GM23338 (cell line): ENCODE measurements at regions not wholly inside any gene's neighbourhood (a gene's known extent, or its start where the extent isn't known, plus 50 kb on each side); places are given as distances from the start of the nearest gene placed in this dataset.

Experiments used
- ATAC-seq: fragments of 200-7000 bp; cut with Tn5 transposase; 3 replicates; pipeline ENCODE4 v1.9.1; 2020
- DNase-seq: peaks from one replicate; pipeline ENCODE4 v3.0.0-alpha.2; 2015; ENCODE audit warnings: low spot score
- H2AFZ ChIP-seq: fragments of 200-600 bp; sonication (generic); 2 replicates; pipeline ENCODE4 v1.8.0; 2016; ENCODE audit warnings: antibody characterized with exemption, mild to moderate bottlenecking, moderate library complexity
- H3F3A ChIP-seq: fragments of 200-600 bp; sonication (generic); replicated peaks from 2 replicates; pipeline ENCODE4 v1.8.0; 2017; ENCODE audit warnings: antibody characterized with exemption, mixed run types, low read depth
- H3K27ac ChIP-seq: fragments of 200-600 bp; sonication (generic); 2 replicates; pipeline ENCODE4 v1.6.1; 2016; ENCODE audit warnings: low read depth
- H3K27me3 ChIP-seq: fragments of 200-600 bp; sonication (generic); 2 replicates; pipeline ENCODE4 v1.8.0; 2016; ENCODE audit warnings: mild to moderate bottlenecking, mixed run types, moderate library complexity; ENCODE audit not compliant: insufficient read depth
- H3K36me3 ChIP-seq: fragments of 200-600 bp; sonication (generic); 2 replicates; pipeline ENCODE4 v1.8.0; 2016; ENCODE audit warnings: mild to moderate bottlenecking; ENCODE audit not compliant: insufficient read depth
- H3K4me1 ChIP-seq: fragments of 200-600 bp; sonication (generic); 2 replicates; pipeline ENCODE4 v1.8.0; 2016; ENCODE audit warnings: mild to moderate bottlenecking, moderate library complexity; ENCODE audit not compliant: insufficient read depth
- H3K4me2 ChIP-seq: fragments of 200-600 bp; sonication (generic); 2 replicates; pipeline ENCODE4 v1.7.1; 2017; ENCODE audit warnings: mixed run types
- H3K4me3 ChIP-seq: fragments of 200-600 bp; sonication (generic); 2 replicates; pipeline ENCODE4 v1.6.1; 2016; ENCODE audit warnings: mixed run types
- H3K79me2 ChIP-seq: fragments of 200-600 bp; sonication (generic); replicated peaks from 2 replicates; pipeline ENCODE4 v1.8.0; 2017; ENCODE audit warnings: mild to moderate bottlenecking; ENCODE audit not compliant: insufficient read depth
- H3K9me2 ChIP-seq: fragments of 200-600 bp; sonication (generic); 2 replicates; pipeline ENCODE4 v1.8.0; 2017; ENCODE audit not compliant: insufficient read depth
- H4K20me1 ChIP-seq: fragments of 200-600 bp; sonication (generic); replicated peaks from 2 replicates; pipeline ENCODE4 v1.8.0; 2017; ENCODE audit warnings: mild to moderate bottlenecking; ENCODE audit not compliant: insufficient read depth
- H3K27ac Mint-ChIP-seq: 2 replicates; pipeline ENCODE4 v1.8.0; 2020; ENCODE audit warnings: inconsistent platforms, mild to moderate bottlenecking, moderate library complexity, mixed read lengths
- H3K27me3 Mint-ChIP-seq: 3 replicates; pipeline ENCODE4 v1.8.0; 2022; ENCODE audit warnings: low read depth, mild to moderate bottlenecking, moderate library complexity, mixed read lengths, inconsistent platforms; ENCODE audit not compliant: insufficient read depth, poor library complexity
- H3K36me3 Mint-ChIP-seq: 3 replicates; pipeline ENCODE4 v1.8.0; 2021; ENCODE audit warnings: low read depth, mild to moderate bottlenecking, inconsistent platforms, moderate library complexity, mixed read lengths
- H3K4me1 Mint-ChIP-seq: 3 replicates; pipeline ENCODE4 v1.8.0; 2020; ENCODE audit warnings: mild to moderate bottlenecking, inconsistent platforms, mixed read lengths
- H3K4me3 Mint-ChIP-seq: 3 replicates; pipeline ENCODE4 v1.8.0; 2021; ENCODE audit warnings: moderate library complexity, mild to moderate bottlenecking, inconsistent platforms, mixed read lengths
- H3K9me3 Mint-ChIP-seq: 3 replicates; pipeline ENCODE4 v1.8.0; 2020; ENCODE audit warnings: moderate library complexity, mild to moderate bottlenecking, inconsistent platforms, mixed read lengths
- CREB1 ChIP-seq: fragments of 250-450 bp; sonication (Bioruptor Pico); IDR thresholded peaks from 2 replicates; pipeline ENCODE4 v1.5.0; 2020; ENCODE audit warnings: low read depth, mild to moderate bottlenecking, moderate library complexity
- CTCF ChIP-seq, 2 experiments: fragments of 200-600 bp in 1 of 2; sonication (generic) in 1 of 2; conservative IDR thresholded peaks; 2 replicates each; pipeline versions ENCODE4 v1.5.1 to v1.6.1; 2016 to 2017; ENCODE audit warnings: antibody characterized with exemption in 2 of 2, low read depth in 2 of 2, mild to moderate bottlenecking in 2 of 2, moderate library complexity in 1 of 2
- EZH2 ChIP-seq: fragments of 200-600 bp; sonication (generic); IDR thresholded peaks from one replicate; pipeline ENCODE4 v1.8.0; 2017; ENCODE audit warnings: antibody characterized with exemption, mild to moderate bottlenecking, low read depth; ENCODE audit not compliant: unreplicated experiment
- EZH2phosphoT487 ChIP-seq: fragments of 200-600 bp; sonication (generic); IDR thresholded peaks from one replicate; pipeline ENCODE4 v1.8.1; 2018; ENCODE audit warnings: antibody characterized with exemption; ENCODE audit not compliant: unreplicated experiment
- JUNB ChIP-seq: IDR thresholded peaks from one replicate; pipeline ENCODE4 v1.6.1; 2016; ENCODE audit warnings: antibody characterized with exemption; ENCODE audit not compliant: unreplicated experiment
- NANOG ChIP-seq: IDR thresholded peaks from 2 replicates; pipeline ENCODE4 v1.6.1; 2016; ENCODE audit warnings: antibody characterized with exemption, borderline replicate concordance
- STAT1 ChIP-seq: IDR thresholded peaks from one replicate; pipeline ENCODE4 v1.6.1; 2016; ENCODE audit warnings: antibody characterized with exemption; ENCODE audit not compliant: unreplicated experiment
- ZNF114 ChIP-seq: fragments of 250-450 bp; sonication (Bioruptor Pico); IDR thresholded peaks from 2 replicates; pipeline ENCODE4 v1.5.0; 2020; ENCODE audit warnings: mild to moderate bottlenecking, moderate library complexity
- ZNF331 ChIP-seq: fragments of 250-450 bp; sonication (Bioruptor Pico); IDR thresholded peaks from 2 replicates; pipeline ENCODE4 v1.5.0; 2020; ENCODE audit warnings: low read depth, mild to moderate bottlenecking, moderate library complexity
- TF ChIP-seq, protein P1 (sequence below): fragments of 250-450 bp; sonication (Bioruptor Pico); IDR thresholded peaks from 2 replicates; pipeline ENCODE4 v1.5.0; 2020; ENCODE audit warnings: mild to moderate bottlenecking, moderate library complexity

DNA sequence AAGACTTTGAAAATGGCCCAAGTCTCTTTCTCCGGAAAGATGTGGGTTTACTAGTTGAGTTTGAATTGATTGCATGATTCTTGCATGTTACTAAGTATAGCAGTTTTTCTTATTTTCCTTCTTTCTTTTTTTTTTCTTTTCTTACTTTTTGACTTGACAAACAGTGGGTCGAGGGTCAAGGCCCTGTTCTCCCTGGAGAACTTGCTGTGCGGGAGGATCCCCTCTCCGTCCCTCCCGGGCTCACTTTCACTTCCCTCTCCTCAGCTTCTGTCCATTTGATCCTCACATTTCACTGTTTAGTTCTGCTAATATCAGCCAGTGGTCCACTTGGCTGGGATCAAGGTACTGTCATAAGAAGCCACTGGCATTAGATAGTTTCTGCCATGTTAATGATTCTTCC lies 767.4 kb downstream of the TDRD15 start:
- Histone ChIP-seq H3K27me3 (no peaks in the 10 kb centered on the region), H3F3A (no peaks in the 10 kb centered on the region), H3K27ac (no peak overlapping the region), H3K79me2 (no peaks in the 10 kb centered on the region), H3K4me1 (no peaks in the 10 kb centered on the region), H2AFZ (no peak overlapping the region), H3K4me2 (no peak overlapping the region), H3K4me3 (no peak overlapping the region), H4K20me1 (no peaks in the 10 kb centered on the region), H3K9me2 (no peaks in the 10 kb centered on the region), H3K36me3 (no peaks in the 10 kb centered on the region)
- Mint-ChIP-seq H3K4me1 (no peaks in the 10 kb centered on the region), H3K9me3 (no peaks in the 10 kb centered on the region), H3K27ac (no peak overlapping the region), H3K36me3 (no peaks in the 10 kb centered on the region), H3K4me3 (no peak overlapping the region), H3K27me3 (peaks cover 3% of the 10 kb centered on the region)
- ATAC-seq: no peak
- DNase-seq: no peak
- no peak for TF ChIP-seq JUNB
- no peak for TF ChIP-seq ZNF331
- TF ChIP-seq, protein P1, sequence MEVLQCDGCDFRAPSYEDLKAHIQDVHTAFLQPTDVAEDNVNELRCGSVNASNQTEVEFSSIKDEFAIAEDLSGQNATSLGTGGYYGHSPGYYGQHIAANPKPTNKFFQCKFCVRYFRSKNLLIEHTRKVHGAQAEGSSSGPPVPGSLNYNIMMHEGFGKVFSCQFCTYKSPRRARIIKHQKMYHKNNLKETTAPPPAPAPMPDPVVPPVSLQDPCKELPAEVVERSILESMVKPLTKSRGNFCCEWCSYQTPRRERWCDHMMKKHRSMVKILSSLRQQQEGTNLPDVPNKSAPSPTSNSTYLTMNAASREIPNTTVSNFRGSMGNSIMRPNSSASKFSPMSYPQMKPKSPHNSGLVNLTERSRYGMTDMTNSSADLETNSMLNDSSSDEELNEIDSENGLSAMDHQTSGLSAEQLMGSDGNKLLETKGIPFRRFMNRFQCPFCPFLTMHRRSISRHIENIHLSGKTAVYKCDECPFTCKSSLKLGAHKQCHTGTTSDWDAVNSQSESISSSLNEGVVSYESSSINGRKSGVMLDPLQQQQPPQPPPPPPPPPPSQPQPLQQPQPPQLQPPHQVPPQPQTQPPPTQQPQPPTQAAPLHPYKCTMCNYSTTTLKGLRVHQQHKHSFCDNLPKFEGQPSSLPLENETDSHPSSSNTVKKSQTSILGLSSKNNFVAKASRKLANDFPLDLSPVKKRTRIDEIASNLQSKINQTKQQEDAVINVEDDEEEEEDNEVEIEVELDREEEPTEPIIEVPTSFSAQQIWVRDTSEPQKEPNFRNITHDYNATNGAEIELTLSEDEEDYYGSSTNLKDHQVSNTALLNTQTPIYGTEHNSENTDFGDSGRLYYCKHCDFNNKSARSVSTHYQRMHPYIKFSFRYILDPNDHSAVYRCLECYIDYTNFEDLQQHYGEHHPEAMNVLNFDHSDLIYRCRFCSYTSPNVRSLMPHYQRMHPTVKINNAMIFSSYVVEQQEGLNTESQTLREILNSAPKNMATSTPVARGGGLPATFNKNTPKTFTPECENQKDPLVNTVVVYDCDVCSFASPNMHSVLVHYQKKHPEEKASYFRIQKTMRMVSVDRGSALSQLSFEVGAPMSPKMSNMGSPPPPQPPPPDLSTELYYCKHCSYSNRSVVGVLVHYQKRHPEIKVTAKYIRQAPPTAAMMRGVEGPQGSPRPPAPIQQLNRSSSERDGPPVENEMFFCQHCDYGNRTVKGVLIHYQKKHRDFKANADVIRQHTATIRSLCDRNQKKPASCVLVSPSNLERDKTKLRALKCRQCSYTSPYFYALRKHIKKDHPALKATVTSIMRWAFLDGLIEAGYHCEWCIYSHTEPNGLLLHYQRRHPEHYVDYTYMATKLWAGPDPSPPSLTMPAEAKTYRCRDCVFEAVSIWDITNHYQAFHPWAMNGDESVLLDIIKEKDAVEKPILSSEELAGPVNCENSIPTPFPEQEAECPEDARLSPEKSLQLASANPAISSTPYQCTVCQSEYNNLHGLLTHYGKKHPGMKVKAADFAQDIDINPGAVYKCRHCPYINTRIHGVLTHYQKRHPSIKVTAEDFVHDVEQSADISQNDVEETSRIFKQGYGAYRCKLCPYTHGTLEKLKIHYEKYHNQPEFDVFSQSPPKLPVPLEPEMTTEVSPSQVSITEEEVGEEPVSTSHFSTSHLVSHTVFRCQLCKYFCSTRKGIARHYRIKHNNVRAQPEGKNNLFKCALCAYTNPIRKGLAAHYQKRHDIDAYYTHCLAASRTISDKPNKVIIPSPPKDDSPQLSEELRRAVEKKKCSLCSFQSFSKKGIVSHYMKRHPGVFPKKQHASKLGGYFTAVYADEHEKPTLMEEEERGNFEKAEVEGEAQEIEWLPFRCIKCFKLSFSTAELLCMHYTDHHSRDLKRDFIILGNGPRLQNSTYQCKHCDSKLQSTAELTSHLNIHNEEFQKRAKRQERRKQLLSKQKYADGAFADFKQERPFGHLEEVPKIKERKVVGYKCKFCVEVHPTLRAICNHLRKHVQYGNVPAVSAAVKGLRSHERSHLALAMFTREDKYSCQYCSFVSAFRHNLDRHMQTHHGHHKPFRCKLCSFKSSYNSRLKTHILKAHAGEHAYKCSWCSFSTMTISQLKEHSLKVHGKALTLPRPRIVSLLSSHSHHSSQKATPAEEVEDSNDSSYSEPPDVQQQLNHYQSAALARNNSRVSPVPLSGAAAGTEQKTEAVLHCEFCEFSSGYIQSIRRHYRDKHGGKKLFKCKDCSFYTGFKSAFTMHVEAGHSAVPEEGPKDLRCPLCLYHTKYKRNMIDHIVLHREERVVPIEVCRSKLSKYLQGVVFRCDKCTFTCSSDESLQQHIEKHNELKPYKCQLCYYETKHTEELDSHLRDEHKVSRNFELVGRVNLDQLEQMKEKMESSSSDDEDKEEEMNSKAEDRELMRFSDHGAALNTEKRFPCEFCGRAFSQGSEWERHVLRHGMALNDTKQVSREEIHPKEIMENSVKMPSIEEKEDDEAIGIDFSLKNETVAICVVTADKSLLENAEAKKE: no peak
- TF ChIP-seq STAT1: no peak
- no peak for TF ChIP-seq CTCF (conservative IDR thresholded peaks at IDR 0.05; ENCODE audit: low read depth in 2 of 2)
- TF ChIP-seq CREB1 (CRISPR knock-in tag): no peak
- no peak for TF ChIP-seq NANOG
- TF ChIP-seq EZH2: no peak
- TF ChIP-seq EZH2phosphoT487: no peak
- no peak for TF ChIP-seq ZNF114 (CRISPR knock-in tag)
